HG02981 (cell line): ENCODE measurements at regions not wholly inside any gene's neighbourhood (a gene's known extent, or its start where the extent isn't known, plus 50 kb on each side); places are given as distances from the start of the nearest gene placed in this dataset.
"Not testable (repeated sequence)": the region's sequence is repeated elsewhere in the genome, so short reads cannot be mapped to it uniquely, and the experiment has no call there.

ENCODE experiments used
- ATAC-seq: cut with Tn5 transposase; IDR thresholded peaks from one replicate; pipeline ENCODE4 v1.9.1; 2021; ENCODE audit warnings: mild to moderate bottlenecking, moderate library complexity; ENCODE audit not compliant: unreplicated experiment

DNA sequence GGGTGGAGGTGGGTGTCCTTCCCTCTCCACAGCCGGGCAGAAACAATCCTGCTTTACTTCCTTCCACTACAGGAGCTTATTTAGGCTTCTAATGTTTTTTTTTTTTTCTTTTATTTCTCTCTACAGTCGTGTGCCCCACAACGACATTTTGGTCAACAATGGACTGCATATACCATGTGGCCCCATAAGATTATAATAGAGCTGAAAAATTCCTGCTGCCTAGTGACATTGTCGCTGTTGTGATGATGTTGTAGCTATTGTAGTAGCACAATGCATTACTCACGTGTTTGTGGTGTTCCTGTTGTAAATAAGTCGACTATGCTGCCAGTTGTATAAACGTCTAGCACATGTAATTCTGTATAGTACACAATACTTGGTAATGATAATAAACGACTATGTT lies 153.7 kb downstream of the IL20RB start:
- no peak for ATAC-seq

GRCh38 chr3:137116619-137117018 lies 158.8 kb downstream of the IL20RB start:
- no peak for ATAC-seq

- peak; percentile 77 for ATAC-seq
Observed at GRCh38 chr3:137121704-137122314, 164.0 kb downstream of the IL20RB start.

DNA sequence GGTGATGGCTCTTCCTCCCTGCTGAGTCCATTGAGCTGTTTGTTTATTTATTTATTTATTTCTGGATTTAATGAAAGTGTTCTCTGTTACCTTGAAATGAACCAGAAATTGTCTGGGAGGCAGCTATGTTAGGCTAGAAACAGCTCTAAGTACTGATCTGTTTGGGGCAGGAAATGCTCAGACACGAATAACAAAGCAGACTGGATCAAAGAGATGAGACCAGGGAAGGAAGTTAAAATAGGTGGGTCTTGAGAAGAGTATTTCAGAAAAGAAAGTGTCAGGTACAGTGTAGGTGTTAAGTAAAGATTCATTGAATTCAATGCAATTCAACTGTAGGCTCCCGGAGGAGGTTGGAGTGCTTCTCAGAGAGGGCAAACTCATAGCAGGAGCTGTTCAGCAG lies 173.3 kb downstream of the IL20RB start:
- no peak for ATAC-seq

GRCh38 chr3:137134431-137134830 lies 176.6 kb downstream of the IL20RB start:
- ATAC-seq = no peak

- ATAC-seq = no peak
Observed at GRCh38 chr3:137148406-137148805, 190.6 kb downstream of the IL20RB start.

DNA sequence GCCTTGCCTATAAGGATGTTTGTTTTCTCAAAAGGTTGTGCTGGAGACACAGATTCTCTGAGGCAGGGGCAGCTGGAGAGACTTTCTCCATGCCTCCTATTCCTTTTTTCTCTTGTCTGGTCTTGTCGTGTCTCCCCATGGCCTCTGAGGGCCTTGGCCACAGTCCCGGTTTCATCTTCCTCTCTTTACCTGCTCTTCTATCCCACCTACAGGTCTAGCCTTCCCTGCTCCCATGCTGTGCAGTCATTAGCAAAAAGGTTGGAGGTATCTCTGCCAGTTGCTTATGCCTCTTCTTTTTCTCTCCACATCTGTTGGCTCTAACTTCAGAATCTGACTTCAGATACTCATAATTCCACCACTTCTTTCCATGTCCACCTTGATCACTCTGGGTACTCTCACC lies 191.1 kb downstream of the IL20RB start:
- ATAC-seq = no peak

- no peak for ATAC-seq
Observed at GRCh38 chr3:137150825-137151224, 193.0 kb downstream of the IL20RB start.

DNA sequence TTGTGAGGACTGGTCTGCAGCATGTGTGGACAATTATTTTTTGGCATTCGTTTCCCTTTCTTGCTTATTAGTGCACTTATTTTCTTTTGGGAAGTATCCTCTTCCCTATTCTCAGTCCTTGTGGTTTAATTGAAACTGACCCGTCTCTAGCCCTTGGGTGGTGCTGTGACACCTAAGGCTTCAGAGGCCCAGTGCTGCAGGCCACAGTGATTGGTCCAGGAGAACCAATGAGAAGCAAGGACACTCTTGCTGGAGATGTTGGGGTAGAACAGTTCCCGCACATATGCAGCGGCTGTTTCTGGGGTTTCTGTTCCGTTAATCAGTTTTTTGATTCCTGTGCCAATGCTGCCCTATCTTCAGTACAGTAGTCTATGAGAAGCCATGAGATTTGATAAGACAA lies 195.3 kb downstream of the IL20RB start:
- not testable (repeated sequence) for ATAC-seq

DNA sequence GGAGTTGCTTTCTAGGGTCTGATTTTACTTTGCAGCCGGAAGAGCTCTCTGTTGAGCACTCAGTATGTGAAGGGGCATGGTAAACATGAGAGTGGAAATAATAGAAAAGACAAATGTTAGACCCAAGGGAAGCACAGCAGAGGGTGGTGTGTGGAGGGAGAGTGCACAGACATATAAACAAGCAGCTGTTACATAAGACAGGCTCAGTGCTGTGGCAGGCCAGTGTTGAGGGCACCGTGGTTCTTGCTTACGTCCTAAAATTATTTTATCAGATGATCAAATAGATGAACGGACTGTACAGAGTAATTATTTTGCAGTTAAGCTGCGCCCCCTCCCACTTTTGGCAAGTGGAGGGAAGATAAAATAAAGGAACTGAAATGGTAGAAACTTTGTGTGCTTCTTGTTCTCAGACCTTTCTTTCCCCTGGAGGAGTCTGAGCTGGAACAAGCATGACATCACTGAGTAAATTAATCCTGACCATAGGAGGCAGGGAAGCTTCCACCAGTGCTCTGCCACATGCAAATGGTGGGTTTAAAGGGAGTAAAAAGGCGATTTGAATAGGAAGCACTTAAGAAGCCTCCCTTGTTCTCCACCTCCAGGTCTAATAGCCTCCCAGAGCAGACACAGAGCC lies 205.6 kb downstream of the IL20RB start:
- no peak for ATAC-seq

DNA sequence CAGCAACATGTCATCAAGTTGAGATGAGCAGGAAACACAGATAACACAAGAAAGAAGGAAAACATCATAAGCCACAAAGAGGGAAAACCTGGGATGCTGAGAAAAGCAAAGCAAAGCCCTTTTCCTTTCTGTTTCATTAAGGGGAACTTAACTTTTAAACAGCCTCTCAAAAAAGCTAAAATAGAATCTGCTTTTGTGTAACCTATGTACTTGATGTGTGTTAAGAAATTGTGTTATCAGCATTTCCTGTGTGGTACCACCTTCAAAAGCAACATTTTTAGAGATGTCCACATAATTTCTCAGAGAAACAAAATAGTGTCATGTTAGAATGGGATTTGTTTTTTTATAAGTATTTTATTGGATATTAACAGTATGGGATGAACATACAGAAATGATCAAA lies 206.2 kb downstream of the IL20RB start:
- no peak for ATAC-seq

DNA sequence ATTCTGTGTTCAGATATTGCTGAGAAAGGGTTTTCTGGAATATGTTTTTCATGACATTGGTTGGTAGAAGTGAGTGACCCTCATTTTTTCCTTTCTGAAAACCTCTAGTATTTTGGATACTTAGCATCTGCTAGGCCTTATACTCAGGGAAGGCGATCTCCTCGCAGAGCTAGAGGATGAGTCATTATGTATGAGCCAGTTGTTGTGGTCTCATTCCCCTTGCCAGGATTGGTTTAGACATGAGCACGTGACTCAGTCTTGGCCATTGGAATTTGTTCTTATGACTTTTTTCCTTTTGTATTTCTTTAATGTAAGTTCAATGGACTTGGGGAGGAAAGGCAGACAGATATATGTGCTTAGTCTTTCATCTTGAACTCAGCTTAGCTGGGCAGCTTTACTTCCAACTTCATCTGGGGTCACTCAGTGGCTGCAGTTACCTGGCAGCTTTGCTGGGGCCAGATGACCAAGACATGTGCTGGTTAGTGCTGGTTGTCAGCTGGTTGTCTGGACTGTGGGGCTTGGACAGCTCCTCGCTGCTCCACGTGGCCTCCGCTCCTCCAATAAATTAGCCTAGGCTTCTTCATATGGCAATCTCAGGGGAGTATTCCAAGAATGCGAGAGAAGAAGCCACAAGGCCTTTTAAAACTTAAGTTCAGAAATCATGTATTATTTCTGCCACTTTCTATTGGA lies 207.5 kb downstream of the IL20RB start:
- no peak for ATAC-seq

DNA sequence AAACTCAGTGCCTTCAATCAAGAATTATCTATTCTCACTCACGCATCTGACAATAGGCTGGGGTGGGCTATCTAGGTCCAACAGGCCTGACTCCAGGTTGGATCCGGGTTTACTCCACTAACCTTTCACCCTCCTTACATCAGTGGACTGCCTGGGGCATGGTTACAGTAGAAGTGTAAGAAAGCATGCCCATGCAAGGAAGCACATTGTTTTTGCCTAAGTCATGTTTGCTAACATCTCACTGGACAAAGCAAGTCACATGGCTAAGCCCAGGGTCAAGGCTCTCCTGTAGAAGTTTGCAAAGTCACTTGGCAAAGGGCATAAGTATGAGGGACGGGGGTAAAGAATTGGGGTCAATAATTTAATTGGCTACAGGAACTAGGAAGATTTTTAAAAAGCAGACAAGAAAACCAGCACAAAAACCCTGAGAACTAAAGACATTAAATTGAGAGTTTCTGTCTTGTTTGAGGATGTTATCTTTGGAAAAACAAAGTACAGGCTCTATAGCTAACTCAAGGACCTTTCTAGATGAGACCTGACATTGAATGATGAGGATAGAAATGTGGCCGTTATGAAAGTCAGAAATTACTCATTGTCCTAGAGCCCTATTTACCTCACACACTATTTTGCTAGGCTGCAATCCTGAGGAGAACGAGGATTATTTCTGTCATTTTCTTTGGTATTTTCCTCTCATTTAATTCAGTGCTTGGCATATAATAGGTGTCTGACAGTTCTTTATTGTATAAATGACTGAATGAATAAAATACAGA lies 214.2 kb downstream of the IL20RB start:
- ATAC-seq = no peak

DNA sequence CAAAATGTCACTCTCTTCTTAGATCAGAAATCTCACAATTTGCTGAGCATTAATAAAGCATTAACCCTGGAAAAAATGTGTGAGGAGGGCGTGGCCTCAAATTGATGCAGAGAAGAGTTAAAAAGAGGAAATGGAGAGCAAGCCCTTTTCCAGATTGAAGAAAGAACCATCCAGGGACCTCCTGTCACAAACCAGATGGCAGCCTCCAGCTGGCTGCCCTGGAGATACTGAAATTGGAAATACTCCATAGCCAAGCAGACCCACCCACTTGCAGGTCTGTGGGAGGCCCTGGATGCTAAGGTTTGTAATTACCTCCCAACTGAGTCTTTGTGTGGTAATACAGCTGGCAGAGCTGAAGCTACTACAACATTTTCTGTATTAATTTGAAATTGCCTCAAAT lies 214.9 kb downstream of the IL20RB start:
- ATAC-seq = no peak

GRCh38 chr3:137174514-137174913 lies 216.7 kb downstream of the IL20RB start:
- no peak for ATAC-seq

GRCh38 chr3:137180220-137180619 lies 222.4 kb downstream of the IL20RB start:
- ATAC-seq = no peak

DNA sequence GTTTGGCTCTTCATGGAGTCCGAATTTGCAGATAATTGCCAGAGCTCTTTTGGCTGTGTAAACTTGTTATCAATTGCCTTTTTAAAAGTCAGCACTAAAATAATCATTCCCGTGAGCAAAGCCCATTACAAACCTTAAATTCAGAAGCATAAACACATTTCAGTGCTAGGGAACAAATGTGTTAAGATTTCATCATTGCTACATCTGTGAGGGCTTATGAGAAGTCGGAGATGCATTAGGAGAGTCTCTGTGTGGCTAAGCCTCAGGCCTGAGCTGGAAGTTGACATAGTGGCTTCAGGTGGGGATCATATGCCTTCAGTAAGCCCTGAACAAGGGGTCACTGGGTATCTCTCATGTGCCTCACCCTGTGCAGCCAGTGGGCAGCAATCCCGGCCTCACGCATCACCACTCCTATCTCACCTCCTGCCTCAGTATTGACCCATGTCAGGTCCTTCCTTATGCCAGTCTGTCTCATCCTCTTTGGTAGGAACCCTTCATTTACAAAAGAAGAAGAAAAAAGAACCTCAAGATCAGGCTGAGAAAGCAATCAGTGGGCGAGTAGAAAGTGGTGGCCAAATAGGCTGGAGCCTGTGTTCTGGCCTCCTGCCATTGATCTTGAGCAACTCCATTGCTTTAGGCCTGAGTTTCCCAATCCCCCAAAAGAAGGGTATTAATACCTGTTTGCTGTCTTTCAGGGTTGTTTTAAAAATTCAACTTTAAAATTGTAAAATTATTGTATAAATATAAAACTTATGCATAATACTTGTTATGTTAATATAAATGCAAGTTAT lies 233.5 kb downstream of the IL20RB start:
- no peak for ATAC-seq

DNA sequence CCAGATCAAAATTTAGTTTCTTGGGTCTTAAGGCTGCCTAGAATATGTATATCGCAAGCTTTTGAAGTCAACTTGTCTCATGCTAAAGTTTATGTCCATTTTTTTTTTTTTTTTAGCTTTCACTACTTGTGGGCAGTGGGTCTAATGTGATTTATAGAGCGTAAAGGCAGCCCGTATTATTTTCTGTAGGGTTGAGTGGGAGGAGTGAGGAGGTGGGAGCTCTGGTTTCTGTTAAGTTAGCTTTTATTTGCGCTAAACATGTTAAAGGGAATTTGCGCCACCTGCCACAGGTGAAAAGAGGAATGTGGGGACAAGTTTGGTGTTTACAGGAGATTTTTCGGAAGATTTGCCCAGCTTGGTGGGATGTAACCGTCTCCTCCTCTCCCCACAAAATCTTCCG lies 234.2 kb downstream of the IL20RB start:
- no peak for ATAC-seq

- ATAC-seq = no peak
Observed at GRCh38 chr3:137194301-137194700, 236.5 kb downstream of the IL20RB start.

GRCh38 chr3:137198374-137198773 lies 240.6 kb downstream of the IL20RB start:
- not testable (repeated sequence) for ATAC-seq

DNA sequence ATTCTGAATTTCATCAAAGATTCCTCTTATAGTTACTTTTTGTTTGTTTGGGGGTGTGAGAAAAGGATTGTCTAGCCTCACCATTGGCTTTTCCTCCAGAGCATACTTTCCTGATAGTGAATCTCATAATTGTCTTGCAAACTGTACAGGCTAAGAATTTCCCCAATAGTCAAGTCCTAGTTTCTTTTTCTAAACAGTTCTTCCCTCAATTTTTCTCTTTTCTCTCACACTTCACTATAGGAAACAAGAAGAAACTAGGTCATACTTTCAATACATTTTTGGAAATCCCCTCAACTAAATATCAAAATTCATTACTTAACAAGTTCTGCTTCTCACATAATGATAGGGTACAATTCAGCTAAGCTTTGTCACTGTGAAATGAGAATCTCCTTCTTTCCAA lies 241.9 kb downstream of the IL20RB start:
- ATAC-seq = no peak
